Brain microvascular endothelial cell (primary cell): ENCODE measurements at regions not wholly inside any gene's neighbourhood (a gene's known extent, or its start where the extent isn't known, plus 50 kb on each side); places are given as distances from the start of the nearest gene placed in this dataset.

Source experiments
- DNase-seq: peaks from one replicate; pipeline ENCODE4 v3.0.0-alpha.2; 2020
- H3K27ac ChIP-seq: fragments of 250-450 bp; sonication (Bioruptor Pico); 2 replicates; pipeline ENCODE4 v1.5.1; 2020; ENCODE audit warnings: mild to moderate bottlenecking, moderate library complexity
- H3K27me3 ChIP-seq: fragments of 250-450 bp; sonication (Bioruptor Pico); replicated peaks from 2 replicates; pipeline ENCODE4 v1.5.1; 2020; ENCODE audit warnings: mild to moderate bottlenecking
- H3K36me3 ChIP-seq: fragments of 250-450 bp; sonication (Bioruptor Pico); replicated peaks from 2 replicates; pipeline ENCODE4 v1.5.1; 2020; ENCODE audit warnings: mild to moderate bottlenecking
- H3K4me3 ChIP-seq: 2 replicates; pipeline ENCODE4 v1.5.1; 2011; ENCODE audit warnings: low read depth, mild to moderate bottlenecking, control low read depth, low read length, moderate library complexity
- CTCF ChIP-seq: IDR thresholded peaks from 2 replicates; pipeline ENCODE4 v1.5.1; 2011; ENCODE audit warnings: low read depth, mild to moderate bottlenecking, moderate library complexity, low read length, control low read depth, inconsistent platforms; ENCODE audit errors: missing control alignments
- in situ Hi-C: cut with HindIII; loops from 2 replicates; pipeline ENCODE4 v1.10.0; 2017; ENCODE audit warnings: low sequenced_read_pairs, low pct_ligation_motif_present

- DNase-seq = no peak
- no peak for TF ChIP-seq CTCF
- no peaks in the 10 kb centered on the region for H3K36me3 ChIP-seq
- H3K27ac ChIP-seq = no peak overlapping the region
- no peak overlapping the region for H3K4me3 ChIP-seq
- no peaks in the 10 kb centered on the region for H3K27me3 ChIP-seq
- in situ Hi-C loops = no loop called here
Observed at GRCh38 chr14:84751745-84752144, 778.2 kb upstream of the FLRT2 start.

GRCh38 chr14:84760489-84761126, 769.3 kb upstream of the FLRT2 start:
- DNase-seq = no peak
- H3K27ac ChIP-seq = no peak overlapping the region
- no peak overlapping the region for H3K4me3 ChIP-seq
- no peak for TF ChIP-seq CTCF
- no peaks in the 10 kb centered on the region for H3K36me3 ChIP-seq
- in situ Hi-C loops = no loop called here
- H3K27me3 ChIP-seq = no peaks in the 10 kb centered on the region

GRCh38 chr14:84767434-84767833, 762.5 kb upstream of the FLRT2 start:
- Histone ChIP-seq H3K4me3 (no peak overlapping the region), H3K27ac (no peak overlapping the region), H3K27me3 (no peaks in the 10 kb centered on the region), H3K36me3 (no peaks in the 10 kb centered on the region)
- TF ChIP-seq CTCF = no peak
- DNase-seq = no peak
- in situ Hi-C loops = no loop called here

GRCh38 chr14:84770030-84770429, 759.9 kb upstream of the FLRT2 start:
- DNase-seq = no peak
- Histone ChIP-seq H3K4me3 (no peak overlapping the region), H3K27ac (no peak overlapping the region), H3K27me3 (no peaks in the 10 kb centered on the region), H3K36me3 (no peaks in the 10 kb centered on the region)
- in situ Hi-C loops = no loop called here
- no peak for TF ChIP-seq CTCF

GRCh38 chr14:84777356-84777755, 752.6 kb upstream of the FLRT2 start:
- H3K27me3 ChIP-seq = no peaks in the 10 kb centered on the region
- no peak overlapping the region for H3K4me3 ChIP-seq
- H3K27ac ChIP-seq = no peak overlapping the region
- no peak for TF ChIP-seq CTCF
- H3K36me3 ChIP-seq = no peaks in the 10 kb centered on the region
- in situ Hi-C loops = no loop called here
- DNase-seq = no peak

GRCh38 chr14:84782902-84783301, 747.0 kb upstream of the FLRT2 start:
- Histone ChIP-seq H3K27ac (no peak overlapping the region), H3K27me3 (no peaks in the 10 kb centered on the region), H3K4me3 (no peak overlapping the region), H3K36me3 (no peaks in the 10 kb centered on the region)
- in situ Hi-C loops = no loop called here
- DNase-seq = no peak
- no peak for TF ChIP-seq CTCF
